H9 (cell line): ENCODE measurements at regions not wholly inside any gene's neighbourhood (a gene's known extent, or its start where the extent isn't known, plus 50 kb on each side); places are given as distances from the start of the nearest gene placed in this dataset.

Experiments
- DNase-seq: peaks from one replicate; pipeline ENCODE4 v3.0.0-alpha.2; 2017
- H2AFZ ChIP-seq: one replicate; pipeline ENCODE4 v1.6.1; 2013; ENCODE audit warnings: mild to moderate bottlenecking, low read length, control low read depth, moderate library complexity
- H2AK5ac ChIP-seq: 2 replicates; pipeline ENCODE4 v1.6.1; 2013; ENCODE audit warnings: low read length, control low read depth, mixed read lengths; ENCODE audit not compliant: insufficient read length
- H2BK120ac ChIP-seq: one replicate; pipeline ENCODE4 v1.6.1; 2013; ENCODE audit warnings: low read depth, mild to moderate bottlenecking, low read length, control low read depth, inconsistent platforms; ENCODE audit not compliant: poor library complexity, severe bottlenecking
- H2BK12ac ChIP-seq: 2 replicates; pipeline ENCODE4 v1.6.1; 2013; ENCODE audit warnings: low read length, control low read depth, mixed read lengths, low read depth; ENCODE audit not compliant: insufficient read length
- H2BK15ac ChIP-seq: 2 replicates; pipeline ENCODE4 v1.6.1; 2013; ENCODE audit warnings: low read depth, low read length, control low read depth
- H2BK20ac ChIP-seq: one replicate; pipeline ENCODE4 v1.6.1; 2013; ENCODE audit warnings: low read depth, mild to moderate bottlenecking, low read length, control low read depth, inconsistent platforms; ENCODE audit not compliant: poor library complexity, severe bottlenecking
- H2BK5ac ChIP-seq: 2 replicates; pipeline ENCODE4 v1.6.1; 2013; ENCODE audit warnings: low read length, control low read depth, mixed read lengths; ENCODE audit not compliant: insufficient read length
- H3K14ac ChIP-seq: 2 replicates; pipeline ENCODE4 v1.6.1; 2013; ENCODE audit warnings: low read length, control low read depth; ENCODE audit not compliant: insufficient read depth
- H3K18ac ChIP-seq: 2 replicates; pipeline ENCODE4 v1.6.1; 2013; ENCODE audit warnings: low read depth, mild to moderate bottlenecking, mixed read lengths, low read length, control low read depth; ENCODE audit not compliant: insufficient read length
- H3K23ac ChIP-seq: 2 replicates; pipeline ENCODE4 v1.6.1; 2013; ENCODE audit warnings: low read length, control low read depth, mixed read lengths, low read depth; ENCODE audit not compliant: insufficient read length
- H3K23me2 ChIP-seq: 2 replicates; pipeline ENCODE4 v1.6.1; 2013; ENCODE audit warnings: low read depth, mild to moderate bottlenecking, mixed read lengths, low read length, control low read depth; ENCODE audit not compliant: insufficient read length, poor library complexity, severe bottlenecking
- H3K27ac ChIP-seq: 2 replicates; pipeline ENCODE4 v1.5.1; 2013; ENCODE audit warnings: low read length, control low read depth, mixed read lengths, low read depth; ENCODE audit not compliant: insufficient read length
- H3K27me3 ChIP-seq: 2 replicates; pipeline ENCODE4 v1.6.1; 2013; ENCODE audit warnings: low read length, control low read depth, inconsistent platforms; ENCODE audit not compliant: insufficient read depth
- H3K4ac ChIP-seq: 2 replicates; pipeline ENCODE4 v1.6.1; 2013; ENCODE audit warnings: low read depth, mild to moderate bottlenecking, control low read depth, inconsistent platforms, low read length, moderate library complexity
- H3K4me1 ChIP-seq: 2 replicates; pipeline ENCODE4 v1.6.1; 2013; ENCODE audit warnings: low read length, control low read depth, inconsistent platforms; ENCODE audit not compliant: insufficient read depth
- H3K4me2 ChIP-seq: 2 replicates; pipeline ENCODE4 v1.6.1; 2013; ENCODE audit warnings: low read length, control low read depth, mixed read lengths; ENCODE audit not compliant: insufficient read length, insufficient read depth
- H3K56ac ChIP-seq: 2 replicates; pipeline ENCODE4 v1.6.1; 2013; ENCODE audit warnings: low read depth, mild to moderate bottlenecking, mixed read lengths, low read length, control low read depth; ENCODE audit not compliant: insufficient read length
- H3K79me1 ChIP-seq: 2 replicates; pipeline ENCODE4 v1.6.1; 2013; ENCODE audit warnings: low read depth, mild to moderate bottlenecking, moderate library complexity, low read length, control low read depth, inconsistent platforms; ENCODE audit not compliant: insufficient read depth, poor library complexity, severe bottlenecking
- H3K79me2 ChIP-seq: 2 replicates; pipeline ENCODE4 v1.6.1; 2013; ENCODE audit warnings: low read length, control low read depth, inconsistent platforms; ENCODE audit not compliant: insufficient read depth
- H3K9ac ChIP-seq: 2 replicates; pipeline ENCODE4 v1.6.1; 2013; ENCODE audit warnings: low read length, control low read depth, mixed read lengths; ENCODE audit not compliant: insufficient read length; ENCODE audit errors: extremely low read depth
- H3K9me3 ChIP-seq: one replicate; pipeline ENCODE4 v1.6.1; 2013; ENCODE audit warnings: low read depth, low read length, inconsistent platforms; ENCODE audit not compliant: control insufficient read depth
- H3T11ph ChIP-seq: one replicate; pipeline ENCODE4 v1.6.1; 2013; ENCODE audit warnings: mild to moderate bottlenecking, low read length, control low read depth, inconsistent platforms
- H4K20me1 ChIP-seq: one replicate; pipeline ENCODE4 v1.6.1; 2013; ENCODE audit not compliant: control insufficient read depth, insufficient read length, insufficient read depth
- H4K5ac ChIP-seq: 2 replicates; pipeline ENCODE4 v1.6.1; 2013; ENCODE audit warnings: low read depth, mild to moderate bottlenecking, mixed read lengths, low read length, control low read depth; ENCODE audit not compliant: insufficient read length
- H4K8ac ChIP-seq: replicated peaks from 2 replicates; pipeline ENCODE4 v1.6.1; 2013; ENCODE audit warnings: low read length, control low read depth, mixed read lengths, low read depth; ENCODE audit not compliant: insufficient read length
- H4K91ac ChIP-seq: 2 replicates; pipeline ENCODE4 v1.6.1; 2013; ENCODE audit warnings: low read depth, mild to moderate bottlenecking, moderate library complexity, mixed read lengths, low read length, control low read depth; ENCODE audit not compliant: insufficient read length
- H3K27ac Mint-ChIP-seq, 3 experiments: 2 replicates in 2 of 3; 3 replicates in 1 of 3; pipeline ENCODE4 v1.8.0; 2020 to 2021; ENCODE audit warnings: mixed read lengths in 3 of 3, mild to moderate bottlenecking in 1 of 3, moderate library complexity in 1 of 3
- H3K27me3 Mint-ChIP-seq: 2 replicates; pipeline ENCODE4 v1.8.0; 2021; ENCODE audit warnings: low read depth, mild to moderate bottlenecking, moderate library complexity, mixed read lengths
- H3K36me3 Mint-ChIP-seq, 3 experiments: 2 replicates in 2 of 3; 3 replicates in 1 of 3; pipeline ENCODE4 v1.8.0; 2020 to 2021; ENCODE audit warnings: low read depth in 3 of 3, mixed read lengths in 3 of 3; ENCODE audit not compliant: insufficient read depth in 1 of 3
- H3K4me1 Mint-ChIP-seq, 2 experiments: 2 replicates each; pipeline ENCODE4 v1.8.0; 2020; ENCODE audit warnings: mixed read lengths in 2 of 2
- H3K4me3 Mint-ChIP-seq, 2 experiments: 2 replicates in 1 of 2; 3 replicates in 1 of 2; pipeline ENCODE4 v1.8.0; 2020 to 2021; ENCODE audit warnings: mild to moderate bottlenecking in 2 of 2, mixed read lengths in 2 of 2, moderate library complexity in 1 of 2
- H3K9me3 Mint-ChIP-seq, 2 experiments: 2 replicates in 1 of 2; 3 replicates in 1 of 2; pipeline ENCODE4 v1.8.0; 2020; ENCODE audit warnings: mild to moderate bottlenecking in 2 of 2, mixed read lengths in 2 of 2, moderate library complexity in 1 of 2
- WGBS: extraction: QIAGEN DNeasy Blood & Tissue Kit; methylation state at CpG from one replicate; pipeline ENCODE4 v1.1.7; 2013; ENCODE audit warnings: missing lambda C conversion rate, low lambda C conversion rate, mixed read lengths; ENCODE audit not compliant: insufficient read length; ENCODE audit errors: extremely low coverage; 5-methylcytosine and 5-hydroxymethylcytosine counted together
- TF ChIP-seq, protein P1 (sequence below): fragments of 200-600 bp; sonication (generic); conservative IDR thresholded peaks from 3 replicates; pipeline ENCODE4 v1.8.0; 2021; ENCODE audit warnings: antibody characterized with exemption, mild to moderate bottlenecking

DNA sequence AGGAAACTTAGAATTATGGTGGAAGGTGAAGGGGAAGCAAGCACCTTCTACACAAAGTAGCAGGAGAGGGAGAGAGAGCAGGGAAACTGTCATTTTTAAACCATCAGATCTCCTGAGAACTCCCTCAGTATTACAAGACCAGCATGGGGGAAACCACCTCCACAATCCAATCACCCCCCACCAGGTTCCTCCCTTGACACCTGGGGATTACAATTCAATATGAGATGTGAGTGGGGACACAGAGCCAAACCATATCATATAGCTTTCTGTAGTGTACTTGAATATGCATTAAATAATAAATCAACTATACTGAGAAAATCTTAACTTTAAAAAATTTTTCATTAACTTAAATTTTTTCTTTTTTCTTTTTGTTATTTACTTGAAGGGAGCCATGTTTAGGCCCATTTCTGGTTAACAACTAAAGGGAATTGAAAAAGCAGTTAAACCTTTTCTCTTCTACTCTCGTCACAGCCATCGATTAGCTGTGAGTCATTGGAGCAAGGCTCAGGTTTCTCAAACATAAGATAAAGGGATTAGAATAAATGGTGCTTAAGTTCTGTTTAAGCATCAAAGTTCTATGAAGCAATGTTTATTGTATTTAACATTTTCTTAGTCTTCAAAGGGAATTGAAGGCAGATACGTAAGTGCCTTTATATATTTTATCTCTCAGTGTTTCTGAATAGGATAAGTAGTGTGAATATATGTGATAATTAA, 72.2 kb upstream of the DPT start:
- no peak overlapping the region for H2BK120ac ChIP-seq
- H4K5ac ChIP-seq = no peak overlapping the region
- no peak for DNase-seq
- H3K4me1 ChIP-seq = no peaks in the 10 kb centered on the region; the same call in 1 of the 2 replicates
- H3T11ph ChIP-seq = no peak overlapping the region
- no peak overlapping the region for H3K56ac ChIP-seq
- Mint-ChIP-seq H3K4me1 (peaks cover 27 to 33% of the 10 kb centered on the region in 2 experiments), H3K27ac (no peak overlapping the region), H3K36me3 (no peaks in the 10 kb centered on the region), H3K9me3 (no peaks in the 10 kb centered on the region), H3K27me3 (no peaks in the 10 kb centered on the region), H3K4me3 (no peak overlapping the region)
- WGBS = no CpG with 5 or more reads among the region's 3 CpGs
- no peaks in the 10 kb centered on the region for H3K23me2 ChIP-seq
- no peaks in the 10 kb centered on the region for H3K79me1 ChIP-seq
- H3K9me3 ChIP-seq = no peaks in the 10 kb centered on the region
- H4K8ac ChIP-seq = no peak overlapping the region
- no peak overlapping the region for H2AFZ ChIP-seq
- H3K9ac ChIP-seq = no peak overlapping the region
- TF ChIP-seq, protein P1, sequence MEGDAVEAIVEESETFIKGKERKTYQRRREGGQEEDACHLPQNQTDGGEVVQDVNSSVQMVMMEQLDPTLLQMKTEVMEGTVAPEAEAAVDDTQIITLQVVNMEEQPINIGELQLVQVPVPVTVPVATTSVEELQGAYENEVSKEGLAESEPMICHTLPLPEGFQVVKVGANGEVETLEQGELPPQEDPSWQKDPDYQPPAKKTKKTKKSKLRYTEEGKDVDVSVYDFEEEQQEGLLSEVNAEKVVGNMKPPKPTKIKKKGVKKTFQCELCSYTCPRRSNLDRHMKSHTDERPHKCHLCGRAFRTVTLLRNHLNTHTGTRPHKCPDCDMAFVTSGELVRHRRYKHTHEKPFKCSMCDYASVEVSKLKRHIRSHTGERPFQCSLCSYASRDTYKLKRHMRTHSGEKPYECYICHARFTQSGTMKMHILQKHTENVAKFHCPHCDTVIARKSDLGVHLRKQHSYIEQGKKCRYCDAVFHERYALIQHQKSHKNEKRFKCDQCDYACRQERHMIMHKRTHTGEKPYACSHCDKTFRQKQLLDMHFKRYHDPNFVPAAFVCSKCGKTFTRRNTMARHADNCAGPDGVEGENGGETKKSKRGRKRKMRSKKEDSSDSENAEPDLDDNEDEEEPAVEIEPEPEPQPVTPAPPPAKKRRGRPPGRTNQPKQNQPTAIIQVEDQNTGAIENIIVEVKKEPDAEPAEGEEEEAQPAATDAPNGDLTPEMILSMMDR = no peak
- no peak overlapping the region for H3K18ac ChIP-seq
- no peak overlapping the region for H3K4me2 ChIP-seq
- H2BK15ac ChIP-seq = no peak overlapping the region
- H2BK20ac ChIP-seq = no peak overlapping the region
- H4K91ac ChIP-seq = no peak overlapping the region
- no peak overlapping the region for H3K27ac ChIP-seq
- H3K4ac ChIP-seq = no peak overlapping the region
- H3K23ac ChIP-seq = no peak overlapping the region
- no peaks in the 10 kb centered on the region for H4K20me1 ChIP-seq
- no peak overlapping the region for H2BK5ac ChIP-seq
- H3K27me3 ChIP-seq = no peaks in the 10 kb centered on the region
- no peak overlapping the region for H2BK12ac ChIP-seq
- H3K14ac ChIP-seq = no peak overlapping the region
- no peaks in the 10 kb centered on the region for H3K79me2 ChIP-seq
- H2AK5ac ChIP-seq = no peak overlapping the region
